Fibroblast of the aortic adventitia (primary cell): ENCODE measurements at regions not wholly inside any gene's neighbourhood (a gene's known extent, or its start where the extent isn't known, plus 50 kb on each side); places are given as distances from the start of the nearest gene placed in this dataset.
A peak's percentile ranks its signal among the peaks of the same experiment; 100 is the strongest.
"Not testable (repeated sequence)": the region's sequence is repeated elsewhere in the genome, so short reads cannot be mapped to it uniquely, and the experiment has no call there.

Experiments
- DNase-seq: peaks from one replicate; pipeline ENCODE4 v3.0.0-alpha.2; 2010; ENCODE audit warnings: low read depth
- H3K4me3 ChIP-seq: 2 replicates; pipeline ENCODE4 v1.5.1; 2011; ENCODE audit warnings: low read depth, mild to moderate bottlenecking, control low read depth, low read length, moderate library complexity
- TF ChIP-seq, protein P1 (sequence below): IDR thresholded peaks from 2 replicates; pipeline ENCODE4 v1.5.1; 2011; ENCODE audit warnings: mild to moderate bottlenecking, low read length, control low read depth, inconsistent platforms; ENCODE audit not compliant: insufficient read depth

DNA sequence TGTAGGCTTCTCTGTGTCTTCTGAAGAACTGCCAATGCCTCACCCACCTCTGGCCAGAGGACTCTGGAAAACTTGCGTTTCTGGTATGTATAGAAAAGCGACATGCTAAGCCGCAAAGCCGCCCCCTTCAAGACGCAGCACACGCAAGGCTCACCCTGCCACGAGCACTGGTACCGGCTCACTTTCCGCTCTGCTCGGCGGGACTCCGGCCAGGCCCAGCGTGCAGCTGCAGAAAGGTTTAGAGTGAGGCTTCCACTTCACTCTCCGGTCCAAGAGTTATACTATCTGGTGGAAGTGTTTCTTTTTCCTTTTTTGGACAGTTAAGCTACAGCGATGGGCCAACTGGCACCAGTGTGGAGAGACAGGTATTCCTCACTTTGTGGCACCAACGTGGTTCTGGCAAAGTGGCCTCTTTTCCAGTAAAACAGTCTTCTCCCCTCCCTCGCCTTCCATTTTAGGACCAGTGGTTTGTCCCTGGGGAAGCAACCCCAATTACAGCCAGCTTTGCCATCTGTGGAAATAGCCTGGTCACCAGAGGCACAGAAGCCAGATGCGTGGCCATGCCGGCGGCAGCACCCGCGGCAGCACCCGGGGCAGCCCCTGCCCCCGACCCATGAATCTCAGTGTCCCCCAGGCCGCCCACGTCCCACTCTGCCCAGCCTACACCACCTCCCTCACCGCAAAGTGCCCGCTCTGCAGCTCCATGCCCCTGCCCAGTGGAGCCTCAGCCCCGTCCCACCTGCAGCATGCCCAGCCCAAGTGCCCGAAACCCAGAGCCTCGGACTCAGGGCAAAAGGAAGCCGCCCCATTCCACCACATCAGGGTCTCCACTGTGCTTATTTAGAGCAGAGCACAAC lies 91.6 kb upstream of the CTDP1 start:
- no peak for DNase-seq
- TF ChIP-seq, protein P1, sequence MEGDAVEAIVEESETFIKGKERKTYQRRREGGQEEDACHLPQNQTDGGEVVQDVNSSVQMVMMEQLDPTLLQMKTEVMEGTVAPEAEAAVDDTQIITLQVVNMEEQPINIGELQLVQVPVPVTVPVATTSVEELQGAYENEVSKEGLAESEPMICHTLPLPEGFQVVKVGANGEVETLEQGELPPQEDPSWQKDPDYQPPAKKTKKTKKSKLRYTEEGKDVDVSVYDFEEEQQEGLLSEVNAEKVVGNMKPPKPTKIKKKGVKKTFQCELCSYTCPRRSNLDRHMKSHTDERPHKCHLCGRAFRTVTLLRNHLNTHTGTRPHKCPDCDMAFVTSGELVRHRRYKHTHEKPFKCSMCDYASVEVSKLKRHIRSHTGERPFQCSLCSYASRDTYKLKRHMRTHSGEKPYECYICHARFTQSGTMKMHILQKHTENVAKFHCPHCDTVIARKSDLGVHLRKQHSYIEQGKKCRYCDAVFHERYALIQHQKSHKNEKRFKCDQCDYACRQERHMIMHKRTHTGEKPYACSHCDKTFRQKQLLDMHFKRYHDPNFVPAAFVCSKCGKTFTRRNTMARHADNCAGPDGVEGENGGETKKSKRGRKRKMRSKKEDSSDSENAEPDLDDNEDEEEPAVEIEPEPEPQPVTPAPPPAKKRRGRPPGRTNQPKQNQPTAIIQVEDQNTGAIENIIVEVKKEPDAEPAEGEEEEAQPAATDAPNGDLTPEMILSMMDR: no peak
- no peak overlapping the region for H3K4me3 ChIP-seq

DNA sequence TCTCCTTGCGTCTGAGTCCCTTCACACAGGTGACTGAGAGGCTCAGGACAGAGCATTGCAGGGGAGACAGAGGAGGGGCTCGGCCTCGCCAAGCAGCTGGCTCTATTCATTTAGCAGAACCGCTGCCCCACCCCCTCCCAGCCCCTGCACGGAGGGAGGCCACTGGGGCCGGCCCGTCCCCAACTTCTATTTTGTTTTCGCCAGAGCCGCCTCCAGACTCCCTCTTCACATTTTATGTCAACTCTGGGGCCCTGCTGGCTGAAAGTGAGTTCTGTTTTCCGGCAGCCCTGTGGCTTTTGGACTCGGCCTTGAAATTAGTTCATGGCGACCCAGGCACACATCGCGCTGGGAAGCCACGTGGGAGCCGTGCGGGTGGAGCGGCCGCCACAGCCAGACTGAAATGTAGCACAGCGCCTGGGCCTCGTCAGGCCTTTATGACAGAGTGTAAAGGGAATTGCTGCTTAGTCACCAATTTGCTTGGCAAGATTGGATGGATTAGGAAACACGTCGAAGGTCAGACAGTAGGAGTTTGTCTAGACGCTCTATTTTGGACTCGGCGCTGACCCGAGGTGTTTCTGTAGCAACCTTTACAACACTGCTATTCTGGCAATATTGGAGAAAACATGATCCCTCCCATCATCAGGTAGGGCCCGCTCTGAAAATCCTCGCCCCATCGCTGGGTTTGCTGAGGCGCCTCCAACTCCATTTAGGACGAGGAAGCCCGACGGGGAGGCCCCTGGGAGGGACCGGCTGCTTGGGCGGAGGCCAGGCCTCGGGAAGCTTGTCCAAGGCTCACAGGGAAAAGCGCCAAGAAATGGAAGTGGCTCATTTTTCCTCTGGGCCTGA lies 90.7 kb upstream of the CTDP1 start:
- no peak overlapping the region for H3K4me3 ChIP-seq
- TF ChIP-seq, protein P1: no peak
- peak; percentile 97 for DNase-seq

DNA sequence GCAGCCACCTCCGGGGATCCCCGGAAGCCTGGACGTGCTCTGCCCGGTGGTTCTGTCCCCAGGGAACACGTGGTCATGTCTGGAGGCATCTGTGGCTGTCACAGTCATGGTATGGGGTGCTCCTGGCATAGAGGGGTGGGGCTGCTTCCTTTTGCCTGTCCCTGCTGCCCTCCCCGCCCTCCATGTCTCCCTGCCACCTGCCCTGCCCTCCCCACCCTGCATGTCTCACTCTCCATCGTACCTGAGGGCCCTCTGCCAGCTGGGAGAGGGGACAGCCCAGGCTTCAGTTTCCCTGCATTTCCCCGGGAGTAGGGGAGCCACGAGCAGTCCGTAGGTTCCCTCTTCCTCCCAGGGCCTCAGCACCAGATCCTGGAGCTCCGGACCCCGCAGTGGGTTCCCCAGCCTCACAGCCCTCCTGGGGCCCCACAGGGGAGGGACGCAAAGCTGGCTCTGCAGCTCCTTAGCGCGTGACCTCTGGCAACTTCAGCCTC lies 90.0 kb upstream of the CTDP1 start:
- H3K4me3 ChIP-seq: no peak overlapping the region
- no peak for DNase-seq
- TF ChIP-seq, protein P1: no peak

DNA sequence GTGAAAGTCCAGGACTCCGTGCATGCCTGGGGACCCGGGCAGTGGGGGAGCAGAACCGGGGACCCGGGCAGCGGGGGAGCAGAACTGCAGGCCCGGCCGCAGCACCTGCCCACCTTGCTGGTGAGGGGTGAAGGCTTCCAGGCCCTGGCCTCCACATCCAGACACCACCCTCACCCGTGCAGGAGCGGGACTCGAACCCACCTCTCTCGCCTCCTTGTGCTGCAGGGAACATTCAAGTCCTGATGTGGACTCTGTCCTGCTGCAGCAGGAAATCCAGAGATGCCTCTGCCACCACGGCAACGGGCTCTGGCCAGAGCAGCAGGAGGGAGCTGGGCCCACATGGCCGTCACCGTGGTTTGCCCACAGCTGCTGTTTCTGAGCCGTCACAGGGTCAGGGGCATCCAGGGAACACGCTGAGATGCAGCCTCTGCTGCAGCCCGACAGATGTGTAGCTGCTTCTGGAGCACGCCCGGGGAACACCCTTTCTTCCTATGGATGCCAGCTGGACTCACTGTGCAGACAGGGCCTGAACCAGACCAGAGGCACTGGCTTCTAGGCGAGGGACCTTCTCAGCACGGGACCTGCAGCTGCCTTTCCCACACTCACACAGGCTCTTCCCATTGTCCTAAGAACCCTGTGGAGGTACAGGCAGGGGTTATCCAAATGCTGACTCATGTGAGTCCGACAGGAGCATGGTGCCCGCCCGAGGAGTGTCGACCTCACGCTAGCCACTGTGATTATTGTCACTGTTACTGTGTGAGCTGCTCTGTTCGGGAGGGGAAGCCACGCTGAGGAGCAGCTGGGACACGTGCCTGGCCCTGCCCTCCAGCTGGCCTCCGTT lies 89.2 kb upstream of the CTDP1 start:
- peak; percentile 59 for DNase-seq
- H3K4me3 ChIP-seq: no peak overlapping the region
- TF ChIP-seq, protein P1: no peak

DNA sequence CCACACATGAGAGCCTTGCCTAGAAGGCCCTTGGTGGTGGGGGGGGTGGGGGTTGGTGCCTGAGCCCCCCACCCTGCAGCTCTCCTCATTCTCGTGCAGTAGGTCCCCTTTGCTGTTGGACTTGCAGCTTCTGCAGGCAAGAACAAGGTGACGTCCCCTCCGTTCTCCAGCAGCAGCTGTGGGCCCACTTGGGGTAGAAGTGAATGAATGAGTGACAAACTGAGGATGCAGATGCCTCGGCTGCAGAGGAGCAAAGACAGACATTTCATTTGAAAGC lies 88.6 kb upstream of the CTDP1 start:
- TF ChIP-seq, protein P1: no peak
- no peak for DNase-seq
- H3K4me3 ChIP-seq: no peak overlapping the region

DNA sequence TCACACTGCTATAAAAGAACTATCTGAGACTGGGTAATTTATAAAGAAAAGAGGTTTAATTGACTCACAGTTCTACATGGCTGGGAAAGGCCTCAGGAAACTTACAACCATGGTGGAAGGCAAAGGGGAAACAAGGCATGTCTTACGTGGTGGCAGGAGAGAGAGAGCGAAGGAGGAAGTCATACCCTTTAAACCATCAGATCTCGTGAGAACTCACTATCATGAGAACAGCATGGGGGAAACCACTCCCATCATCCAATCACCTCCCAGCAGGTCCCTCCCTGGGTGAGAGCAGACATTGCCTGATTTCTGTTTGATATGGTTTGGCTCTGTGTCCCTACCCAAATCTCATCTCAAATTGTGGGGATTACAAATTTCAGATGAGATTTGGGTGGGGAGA lies 86.9 kb upstream of the CTDP1 start:
- not testable (repeated sequence) for H3K4me3 ChIP-seq, DNase-seq

DNA sequence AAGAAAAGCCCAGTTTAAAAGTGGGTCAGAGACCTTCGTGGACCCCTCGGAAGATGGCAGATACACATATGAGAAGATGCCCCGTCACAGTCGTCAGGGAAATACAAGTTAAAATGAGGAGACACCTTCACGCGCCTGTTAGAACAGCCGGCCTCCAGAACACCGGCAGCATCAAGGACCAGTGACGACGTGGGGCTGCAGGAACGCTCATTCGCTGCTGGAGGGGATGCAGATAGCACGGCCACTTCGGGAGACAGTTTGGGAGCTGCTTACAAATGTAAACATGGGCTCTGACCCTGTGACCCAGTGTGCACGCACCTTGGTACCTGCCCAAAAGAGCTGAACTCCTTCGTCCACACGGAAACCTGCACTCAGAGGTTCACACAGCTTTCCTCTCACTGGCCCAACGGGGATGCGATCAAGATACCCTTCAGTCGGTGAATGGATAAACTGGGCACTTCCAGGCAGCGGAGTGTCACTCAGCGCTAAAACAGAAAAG lies 83.7 kb upstream of the CTDP1 start:
- no peak for DNase-seq
- no peak overlapping the region for H3K4me3 ChIP-seq
- TF ChIP-seq, protein P1: no peak
